ENCODE measurements at regions not wholly inside any gene's neighbourhood (a gene's known extent, or its start where the extent isn't known, plus 50 kb on each side); places are given as distances from the start of the nearest gene placed in this dataset.

DNA sequence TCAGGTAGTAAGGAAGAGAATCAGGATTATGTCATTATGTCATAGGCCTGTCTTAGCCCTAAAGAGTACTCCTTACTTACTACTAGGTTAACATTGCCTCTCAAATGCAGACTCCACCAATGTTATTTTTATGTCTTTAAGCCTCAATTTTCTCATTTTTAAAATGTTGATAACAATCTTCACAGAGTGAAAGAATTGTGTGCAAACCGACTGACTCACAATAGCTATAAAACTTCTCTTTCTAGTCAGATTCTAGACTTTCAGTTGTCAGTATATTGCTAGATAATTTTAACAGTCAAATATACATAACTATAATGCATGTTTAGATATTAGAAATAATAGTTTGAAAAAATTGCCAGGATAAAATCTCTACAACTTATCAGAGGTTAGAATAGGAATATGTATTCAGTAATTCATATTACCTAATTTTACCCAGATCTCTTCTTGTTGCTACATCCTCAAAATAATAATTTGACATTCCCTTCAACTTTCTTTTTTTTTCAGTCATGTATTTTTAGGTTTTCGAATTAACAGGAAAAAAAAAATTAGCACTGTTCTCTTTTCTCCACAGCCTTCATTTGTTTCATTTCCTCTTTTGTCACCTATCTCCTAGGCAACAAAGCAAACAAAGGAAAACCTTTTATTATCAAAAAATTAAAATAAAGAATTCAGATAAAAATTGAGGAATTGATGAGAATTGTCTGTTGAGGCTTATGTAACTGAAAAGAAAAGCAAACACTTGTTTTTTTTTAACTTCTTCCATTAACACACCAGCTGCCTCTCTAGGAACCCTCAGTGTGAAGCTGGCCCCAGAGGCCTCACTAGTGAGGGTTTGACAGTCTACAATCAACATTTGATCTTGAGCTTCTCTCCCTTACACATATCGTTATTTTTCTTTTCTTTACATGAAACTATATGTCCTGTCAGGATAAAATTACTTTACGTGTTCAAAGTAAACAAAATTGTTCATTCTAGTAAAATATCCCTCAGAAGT is 279.0 kb downstream of the CALCRL start:
- Histone ChIP-seq H3K9me3 (ENCODE audit: control insufficient read depth, low read depth, low read length) (no peaks in the 10 kb centered on the region), H3K4me2 (ENCODE audit: insufficient read depth, insufficient read length, low read length) (no peak overlapping the region), H4K8ac (replicated peaks; ENCODE audit: insufficient read length, low read depth, low read length) (no peak overlapping the region), H3K9ac (ENCODE audit: extremely low read depth, insufficient read length, low read length) (no peak overlapping the region), H3K23ac (ENCODE audit: insufficient read length, low read depth, low read length) (no peak overlapping the region), H2BK20ac (ENCODE audit: low read depth, low read length, poor library complexity, severe bottlenecking) (no peak overlapping the region), H2AFZ (ENCODE audit: low read length) (no peak overlapping the region), H2BK12ac (ENCODE audit: insufficient read length, low read depth, low read length) (no peak overlapping the region), H3K23me2 (ENCODE audit: insufficient read length, low read depth, low read length, poor library complexity, severe bottlenecking) (no peaks in the 10 kb centered on the region), H3K79me2 (ENCODE audit: insufficient read depth, low read length) (no peaks in the 10 kb centered on the region), H3K79me1 (ENCODE audit: insufficient read depth, low read depth, low read length, poor library complexity, severe bottlenecking) (no peaks in the 10 kb centered on the region), H4K20me1 (ENCODE audit: control insufficient read depth, insufficient read depth, insufficient read length) (no peaks in the 10 kb centered on the region), H3K4me1 (ENCODE audit: insufficient read depth, low read length) (no peaks in the 10 kb centered on the region), H2AK5ac (ENCODE audit: insufficient read length, low read length) (no peak overlapping the region), H3K56ac (ENCODE audit: insufficient read length, low read depth, low read length) (no peak overlapping the region), H3K27me3 (ENCODE audit: insufficient read depth, low read length) (no peaks in the 10 kb centered on the region), H2BK120ac (ENCODE audit: low read depth, low read length, poor library complexity, severe bottlenecking) (no peak overlapping the region), H3K18ac (ENCODE audit: insufficient read length, low read depth, low read length) (no peak overlapping the region), H4K5ac (ENCODE audit: insufficient read length, low read depth, low read length) (no peak overlapping the region), H3K27ac (ENCODE audit: insufficient read length, low read depth, low read length) (no peak overlapping the region), H2BK15ac (ENCODE audit: low read depth, low read length) (no peak overlapping the region), H4K91ac (ENCODE audit: insufficient read length, low read depth, low read length) (no peak overlapping the region), H3T11ph (ENCODE audit: low read length) (no peak overlapping the region), H3K4ac (ENCODE audit: low read depth, low read length) (no peak overlapping the region), H3K14ac (ENCODE audit: insufficient read depth, low read length) (no peak overlapping the region), H2BK5ac (ENCODE audit: insufficient read length, low read length) (no peak overlapping the region)
- no peak overlapping the region for H3K4me3 Mint-ChIP-seq
- peaks cover 2% of the 10 kb centered on the region in 2 experiments; a peak in 2 of 4 replicates for H3K4me1 Mint-ChIP-seq
- DNase-seq: no peak
- TF ChIP-seq, protein P1, sequence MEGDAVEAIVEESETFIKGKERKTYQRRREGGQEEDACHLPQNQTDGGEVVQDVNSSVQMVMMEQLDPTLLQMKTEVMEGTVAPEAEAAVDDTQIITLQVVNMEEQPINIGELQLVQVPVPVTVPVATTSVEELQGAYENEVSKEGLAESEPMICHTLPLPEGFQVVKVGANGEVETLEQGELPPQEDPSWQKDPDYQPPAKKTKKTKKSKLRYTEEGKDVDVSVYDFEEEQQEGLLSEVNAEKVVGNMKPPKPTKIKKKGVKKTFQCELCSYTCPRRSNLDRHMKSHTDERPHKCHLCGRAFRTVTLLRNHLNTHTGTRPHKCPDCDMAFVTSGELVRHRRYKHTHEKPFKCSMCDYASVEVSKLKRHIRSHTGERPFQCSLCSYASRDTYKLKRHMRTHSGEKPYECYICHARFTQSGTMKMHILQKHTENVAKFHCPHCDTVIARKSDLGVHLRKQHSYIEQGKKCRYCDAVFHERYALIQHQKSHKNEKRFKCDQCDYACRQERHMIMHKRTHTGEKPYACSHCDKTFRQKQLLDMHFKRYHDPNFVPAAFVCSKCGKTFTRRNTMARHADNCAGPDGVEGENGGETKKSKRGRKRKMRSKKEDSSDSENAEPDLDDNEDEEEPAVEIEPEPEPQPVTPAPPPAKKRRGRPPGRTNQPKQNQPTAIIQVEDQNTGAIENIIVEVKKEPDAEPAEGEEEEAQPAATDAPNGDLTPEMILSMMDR (conservative IDR thresholded peaks at IDR 0.05): no peak
- peaks cover 0 to 2% (median 2%) of the 10 kb centered on the region in 3 experiments; a peak in 3 of 7 replicates for H3K36me3 Mint-ChIP-seq (ENCODE audit: insufficient read depth in 1 of 3, low read depth in 3 of 3)
- no CpG with 5 or more reads among the region's 4 CpGs for WGBS (ENCODE audit: extremely low coverage, insufficient read length, low lambda C conversion rate)
- H3K27me3 Mint-ChIP-seq (ENCODE audit: low read depth): no peaks in the 10 kb centered on the region
- H3K9me3 Mint-ChIP-seq: peaks cover 0 to 2% of the 10 kb centered on the region in 2 experiments; a peak in 1 of 5 replicates
- H3K27ac Mint-ChIP-seq: no peak overlapping the region
